HEK293T (cell line): ENCODE measurements at regions not wholly inside any gene's neighbourhood (a gene's known extent, or its start where the extent isn't known, plus 50 kb on each side); places are given as distances from the start of the nearest gene placed in this dataset.

Experiments
- CTCF ChIA-PET: fragments of 350-600 bp; formaldehyde crosslinking; extraction: SDS; loops from one replicate; lab custom pipeline; 2021; ENCODE audit warnings: antibody characterized with exemption, inconsistent platforms; lab: Yijun Ruan, JAX
- POLR2A ChIA-PET: fragments of 350-600 bp; formaldehyde crosslinking; extraction: SDS; loops from one replicate; lab custom pipeline; 2020; ENCODE audit warnings: antibody characterized with exemption, inconsistent platforms; lab: Yijun Ruan, JAX
- DNase-seq: peaks from one replicate; pipeline ENCODE4 v3.0.0; 2012; ENCODE audit warnings: mixed read lengths; ENCODE audit errors: extremely low spot score
- ARNT ChIP-seq: fragments of 450-650 bp; IDR thresholded peaks from 2 replicates; pipeline ENCODE4 v1.6.1; 2017; ENCODE audit warnings: mild to moderate bottlenecking
- BHLHE40 ChIP-seq: fragments of 450-650 bp; IDR thresholded peaks from 2 replicates; pipeline ENCODE4 v1.6.1; 2016; ENCODE audit warnings: mild to moderate bottlenecking, moderate library complexity, borderline replicate concordance
- CTBP1 ChIP-seq: fragments of 450-650 bp; IDR thresholded peaks from 2 replicates; pipeline ENCODE4 v1.6.1; 2016; ENCODE audit warnings: borderline replicate concordance
- ELF4 ChIP-seq: fragments of 450-650 bp; IDR thresholded peaks from 2 replicates; pipeline ENCODE4 v1.6.1; 2017; ENCODE audit warnings: antibody characterized with exemption
- FOXA1 ChIP-seq: fragments of 450-650 bp; IDR thresholded peaks from 2 replicates; pipeline ENCODE4 v1.6.1; 2016; ENCODE audit warnings: mild to moderate bottlenecking
- FOXK2 ChIP-seq: fragments of 450-650 bp; IDR thresholded peaks from 2 replicates; pipeline ENCODE4 v1.6.1; 2016; ENCODE audit warnings: mild to moderate bottlenecking
- FOXM1 ChIP-seq: fragments of 450-650 bp; IDR thresholded peaks from 2 replicates; pipeline ENCODE4 v1.6.1; 2017; ENCODE audit warnings: mild to moderate bottlenecking, borderline replicate concordance
- HDGF ChIP-seq: fragments of 450-650 bp; IDR thresholded peaks from 2 replicates; pipeline ENCODE4 v1.6.1; 2017; ENCODE audit warnings: antibody characterized with exemption, borderline replicate concordance
- L3MBTL2 ChIP-seq: fragments of 450-650 bp; conservative IDR thresholded peaks from 2 replicates; pipeline ENCODE4 v1.6.1; 2016; ENCODE audit warnings: mild to moderate bottlenecking
- LEF1 ChIP-seq: fragments of 450-650 bp; IDR thresholded peaks from 2 replicates; pipeline ENCODE4 v1.6.1; 2017; ENCODE audit warnings: mild to moderate bottlenecking, borderline replicate concordance
- NFRKB ChIP-seq: fragments of 450-650 bp; IDR thresholded peaks from 2 replicates; pipeline ENCODE4 v1.6.1; 2016; ENCODE audit warnings: mild to moderate bottlenecking, moderate library complexity
- PKNOX1 ChIP-seq: fragments of 450-650 bp; IDR thresholded peaks from 2 replicates; pipeline ENCODE4 v1.6.1; 2016
- SP1 ChIP-seq: fragments of 450-650 bp; IDR thresholded peaks from 2 replicates; pipeline ENCODE4 v1.6.1; 2017
- SUZ12 ChIP-seq: fragments of 450-650 bp; IDR thresholded peaks from 2 replicates; pipeline ENCODE4 v1.6.1; 2016; ENCODE audit warnings: mild to moderate bottlenecking
- TARDBP ChIP-seq: fragments of 450-650 bp; IDR thresholded peaks from 2 replicates; pipeline ENCODE4 v1.6.1; 2016
- ZNF384 ChIP-seq: fragments of 450-650 bp; IDR thresholded peaks from 2 replicates; pipeline ENCODE4 v1.6.1; 2016

DNA sequence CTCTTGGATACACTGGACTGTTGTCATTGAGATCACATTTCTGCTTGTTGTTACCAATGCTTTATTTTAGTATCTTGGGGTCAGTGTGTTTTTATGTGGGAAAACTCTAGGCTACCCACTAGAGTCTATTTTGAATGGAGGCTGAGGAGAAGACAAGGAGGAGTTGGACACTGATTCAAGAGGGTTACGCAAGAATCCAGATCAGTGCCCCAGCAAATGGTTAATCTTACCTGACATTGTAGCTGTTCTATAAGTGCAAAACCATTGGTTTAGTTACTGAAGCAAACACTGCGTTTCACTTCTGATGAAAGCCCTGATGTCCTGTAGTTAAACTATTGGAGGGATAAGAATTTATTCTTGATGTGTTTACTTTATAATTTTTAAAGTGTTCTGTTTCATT is 331.1 kb upstream of the NR3C2 start:
- no peak for DNase-seq
- ChIA-PET POLR2A (no interaction called here), CTCF (no interaction called here)
- TF ChIP-seq ARNT (no peak), HDGF (no peak), ELF4 (no peak), ZNF384 (no peak), SP1 (no peak), FOXA1 (no peak), SUZ12 (no peak), NFRKB (no peak), TARDBP (no peak), L3MBTL2 (no peak)

GRCh38 chr4:148770848-148771247 is 328.6 kb upstream of the NR3C2 start:
- POLR2A ChIA-PET: no interaction called here
- TF ChIP-seq FOXK2 (no peak), CTBP1 (no peak), ELF4 (no peak), SUZ12 (no peak), SP1 (no peak), FOXM1 (no peak), LEF1 (no peak), TARDBP (no peak), ZNF384 (no peak), ARNT (no peak), PKNOX1 (no peak), BHLHE40 (no peak), HDGF (no peak)
- DNase-seq: no peak
- CTCF ChIA-PET: no interaction called here

- ChIA-PET POLR2A (no interaction called here), CTCF (no interaction called here)
- TF ChIP-seq ELF4: no peak
- DNase-seq: no peak
These were observed 328.2 kb upstream of the NR3C2 start for GRCh38 chr4:148770377-148770776.

- ChIA-PET CTCF (no interaction called here), POLR2A (no interaction called here)
- no peak for DNase-seq
- TF ChIP-seq ARNT (no peak), NFRKB (no peak), BHLHE40 (no peak), HDGF (no peak), PKNOX1 (no peak), FOXK2 (no peak), TARDBP (no peak), CTBP1 (no peak), ZNF384 (no peak), ELF4 (no peak), FOXA1 (no peak), FOXM1 (no peak), LEF1 (no peak), SP1 (no peak), L3MBTL2 (no peak), SUZ12 (no peak)
These were observed 322.5 kb upstream of the NR3C2 start for GRCh38 chr4:148764720-148765119.

DNA sequence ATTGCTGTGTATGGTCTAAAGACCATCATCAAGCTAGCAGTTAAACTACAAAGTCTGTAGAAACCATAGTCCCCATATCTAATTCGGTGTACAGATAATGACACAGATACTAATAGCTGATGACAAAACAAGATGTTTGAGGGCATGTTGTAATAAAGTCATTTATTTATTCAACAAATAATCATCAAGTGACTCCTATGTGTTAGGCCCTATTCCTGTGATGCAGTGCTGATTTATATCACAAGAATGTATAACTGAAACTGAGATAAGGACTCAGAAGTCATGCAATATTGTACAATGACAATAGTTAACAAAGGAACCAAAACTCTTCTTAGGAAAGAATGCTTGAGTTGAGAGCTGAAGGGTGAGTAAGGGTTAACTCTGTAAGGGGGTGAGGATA is 315.0 kb upstream of the NR3C2 start:
- POLR2A ChIA-PET: no interaction called here
- CTCF ChIA-PET: no interaction called here
- DNase-seq: no peak

GRCh38 chr4:148749403-148749802 is 307.2 kb upstream of the NR3C2 start:
- CTCF ChIA-PET: no interaction called here

More for the DNA sequence above, 315.0 kb upstream of the NR3C2 start:
- TF ChIP-seq BHLHE40 (no peak), HDGF (no peak), SUZ12 (no peak), ZNF384 (no peak), LEF1 (no peak), NFRKB (no peak), TARDBP (no peak), ARNT (no peak), PKNOX1 (no peak), FOXM1 (no peak), FOXA1 (no peak), FOXK2 (no peak), SP1 (no peak), CTBP1 (no peak), ELF4 (no peak), L3MBTL2 (no peak)

More at GRCh38 chr4:148749403-148749802, 307.2 kb upstream of the NR3C2 start:
- DNase-seq: no peak
- POLR2A ChIA-PET: no interaction called here
- no peak for TF ChIP-seq ELF4
- TF ChIP-seq ZNF384: no peak
- no peak for TF ChIP-seq CTBP1
- TF ChIP-seq BHLHE40: no peak
- TF ChIP-seq SP1: no peak
- TF ChIP-seq SUZ12: no peak
- TF ChIP-seq L3MBTL2: no peak
- no peak for TF ChIP-seq PKNOX1
- TF ChIP-seq TARDBP: no peak
- no peak for TF ChIP-seq LEF1
- no peak for TF ChIP-seq FOXM1
- TF ChIP-seq NFRKB: no peak
- TF ChIP-seq FOXA1: no peak
- no peak for TF ChIP-seq ARNT
- no peak for TF ChIP-seq FOXK2
- TF ChIP-seq HDGF: no peak
